CD4-positive, alpha-beta T cell treated with Interferon gamma for 1 hour (primary cell): ENCODE measurements at regions not wholly inside any gene's neighbourhood (a gene's known extent, or its start where the extent isn't known, plus 50 kb on each side); places are given as distances from the start of the nearest gene placed in this dataset.

Source experiments
- DNase-seq: peaks from one replicate; pipeline ENCODE4 v3.0.0-alpha.2; 2020

DNA sequence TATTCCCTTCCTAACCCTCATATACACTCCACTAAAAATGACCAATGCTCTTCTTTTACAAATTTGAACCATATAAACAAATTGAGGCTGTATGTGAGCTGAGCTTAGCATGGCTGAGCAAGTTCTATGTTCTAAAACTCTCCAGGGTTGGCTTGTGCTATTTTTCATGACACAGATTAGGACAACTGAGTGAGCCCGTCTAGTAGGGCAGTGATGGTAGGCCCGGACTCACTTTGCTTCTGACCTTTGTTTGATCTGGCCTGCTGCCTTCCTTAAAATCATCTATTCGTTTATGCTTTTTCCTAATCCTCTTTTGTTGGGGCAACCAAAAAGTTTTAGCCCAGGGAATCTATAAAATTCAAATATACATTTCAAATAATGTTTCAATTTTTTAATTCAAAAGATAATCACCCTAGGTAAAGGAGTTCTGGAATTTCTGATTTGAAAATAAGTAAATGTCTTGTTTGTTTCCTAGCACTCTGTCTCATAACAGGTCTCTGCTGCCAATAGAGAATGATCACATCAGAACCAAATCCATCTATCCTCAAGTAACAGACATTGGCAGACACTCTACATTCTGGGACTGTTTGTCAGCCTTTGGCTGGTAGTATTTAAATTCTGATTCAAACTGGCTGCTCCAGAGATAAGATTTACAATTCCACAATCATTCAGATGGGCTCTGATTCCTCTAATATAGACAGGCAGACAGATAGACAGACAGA is 217.0 kb upstream of the TARS1 start:
- no peak for DNase-seq

DNA sequence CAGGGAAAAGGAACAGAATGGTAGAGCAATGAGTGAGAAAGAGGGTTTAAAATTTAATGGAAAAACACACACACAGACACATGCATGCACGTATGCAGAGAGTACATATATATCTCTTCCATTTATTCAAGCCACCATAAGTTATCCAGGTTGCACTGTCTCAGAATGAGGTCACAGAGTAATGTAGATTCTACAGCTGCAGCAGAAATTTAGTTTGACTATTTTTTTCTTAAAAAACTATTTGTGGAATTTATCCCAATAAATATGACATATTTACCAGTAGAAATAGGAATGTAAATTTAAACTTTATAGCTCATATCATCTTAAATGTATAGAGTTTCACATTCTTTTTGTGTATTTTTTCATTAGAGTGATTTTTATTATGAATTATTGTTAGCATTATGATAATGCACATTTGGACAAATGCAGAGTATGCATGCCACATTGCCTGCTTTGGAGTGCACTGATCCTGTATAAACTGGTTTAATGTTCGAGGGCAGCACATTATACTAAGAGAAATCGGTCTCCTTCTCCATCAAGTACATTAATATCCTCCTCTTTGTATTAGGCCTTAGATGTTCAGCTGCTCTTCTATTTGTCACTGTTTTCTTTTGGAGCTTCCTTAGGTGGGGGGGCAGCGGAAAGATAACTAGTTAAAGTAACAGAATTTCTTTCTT is 216.3 kb upstream of the TARS1 start:
- DNase-seq, result no peak

DNA sequence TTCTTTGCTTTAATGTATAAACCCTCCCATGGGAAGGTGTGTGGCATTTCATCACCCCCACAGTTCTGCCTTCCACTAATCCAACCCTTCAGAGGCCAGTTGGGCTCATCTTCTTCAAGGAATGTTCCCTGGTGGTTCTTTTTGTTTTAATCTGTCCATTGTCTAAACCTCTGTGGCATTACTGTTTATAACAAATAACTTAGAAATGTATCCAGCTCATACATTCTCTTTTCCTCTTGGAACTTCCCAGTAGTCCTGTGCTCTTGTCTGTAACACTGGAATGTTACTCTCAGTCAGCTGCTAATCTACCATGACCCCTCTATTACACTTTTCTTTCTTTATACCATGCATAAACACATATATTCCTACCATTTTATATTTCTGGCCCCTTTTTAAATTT is 213.5 kb upstream of the TARS1 start:
- DNase-seq, result no peak

DNA sequence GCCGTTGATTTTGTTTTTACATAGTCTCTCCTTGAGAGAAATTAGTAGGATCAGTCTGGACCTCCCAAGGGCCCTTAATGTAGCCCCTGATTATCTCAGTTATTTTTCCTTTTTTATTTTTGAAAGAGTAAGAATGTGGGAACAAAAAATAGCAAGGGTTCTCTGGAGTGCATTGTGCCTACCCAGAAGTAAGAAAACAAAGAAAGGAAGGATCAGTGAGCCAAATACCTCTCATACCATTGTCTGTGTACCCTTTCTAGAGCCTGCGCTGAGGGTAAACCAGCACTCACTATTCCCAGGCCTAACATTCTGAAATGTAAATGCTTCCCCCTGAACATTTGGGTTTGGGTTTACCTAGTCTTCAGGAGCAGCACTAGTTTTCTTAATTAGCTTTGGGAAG is 213.0 kb upstream of the TARS1 start:
- no peak for DNase-seq

DNA sequence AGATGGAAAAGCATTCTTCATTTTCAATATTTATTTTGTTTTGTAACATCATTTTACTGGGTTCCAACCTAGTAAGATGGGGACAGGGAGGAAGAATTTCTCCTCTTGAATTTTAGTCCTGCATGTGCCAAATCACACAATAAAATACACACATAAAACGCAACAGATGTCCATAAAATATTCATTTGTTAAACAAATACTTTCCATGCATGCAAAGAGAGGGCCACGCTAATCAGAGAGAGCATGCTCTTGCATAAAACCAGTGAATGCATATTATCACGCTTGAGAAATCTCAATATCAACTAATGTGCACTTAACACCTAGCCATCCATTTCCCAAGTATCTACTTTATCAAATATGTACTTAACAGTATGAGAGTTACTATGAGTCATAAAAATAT is 212.6 kb upstream of the TARS1 start:
- DNase-seq, result no peak

DNA sequence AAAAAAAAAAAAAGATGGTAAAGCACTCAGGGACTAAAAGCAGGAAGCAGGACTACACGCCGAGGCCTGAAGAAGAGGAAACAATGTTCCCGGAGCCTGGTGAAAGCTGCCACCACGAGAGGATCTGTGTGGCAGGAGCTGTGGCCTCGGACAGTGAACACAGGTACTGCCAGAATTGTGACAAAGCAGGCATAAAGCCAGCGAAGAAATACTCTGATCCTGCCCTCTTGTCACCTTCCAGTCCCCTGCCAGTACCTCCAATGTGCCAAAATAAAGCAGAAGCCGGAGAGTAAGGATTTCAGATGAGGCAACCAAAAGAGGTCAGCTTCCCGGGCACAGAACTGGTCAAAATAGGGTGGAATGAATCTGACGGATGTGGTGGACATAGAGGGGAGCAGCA is 211.5 kb upstream of the TARS1 start:
- no peak for DNase-seq

DNA sequence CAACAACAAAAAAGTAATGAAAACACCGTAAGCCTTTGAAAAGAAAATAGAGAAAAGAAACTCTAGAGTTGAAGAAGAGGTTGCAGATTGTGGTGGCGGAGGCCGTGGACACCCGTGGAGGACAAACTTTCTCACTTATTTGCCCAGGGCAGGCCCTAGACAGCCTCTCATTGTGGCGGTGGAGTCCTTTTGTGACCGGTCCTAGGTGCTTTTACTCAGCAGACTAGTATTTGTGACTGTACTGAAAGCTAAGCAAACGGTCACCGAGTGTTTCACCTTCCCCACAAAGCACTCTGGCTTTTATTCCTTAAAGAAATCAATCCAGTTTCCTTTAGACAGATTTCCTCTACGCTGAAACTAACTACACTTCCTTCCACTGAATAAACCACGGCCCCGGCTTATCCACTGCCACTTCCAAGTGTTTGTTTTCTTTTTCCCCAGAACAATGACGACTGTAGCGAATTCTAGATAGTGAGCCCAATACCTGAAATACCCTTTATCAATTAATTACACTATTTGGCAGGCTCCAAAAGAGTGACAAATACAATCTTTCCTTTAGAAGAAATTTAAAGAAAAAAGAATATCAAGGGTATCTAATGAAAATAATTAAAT is 210.2 kb upstream of the TARS1 start:
- DNase-seq, result no peak

DNA sequence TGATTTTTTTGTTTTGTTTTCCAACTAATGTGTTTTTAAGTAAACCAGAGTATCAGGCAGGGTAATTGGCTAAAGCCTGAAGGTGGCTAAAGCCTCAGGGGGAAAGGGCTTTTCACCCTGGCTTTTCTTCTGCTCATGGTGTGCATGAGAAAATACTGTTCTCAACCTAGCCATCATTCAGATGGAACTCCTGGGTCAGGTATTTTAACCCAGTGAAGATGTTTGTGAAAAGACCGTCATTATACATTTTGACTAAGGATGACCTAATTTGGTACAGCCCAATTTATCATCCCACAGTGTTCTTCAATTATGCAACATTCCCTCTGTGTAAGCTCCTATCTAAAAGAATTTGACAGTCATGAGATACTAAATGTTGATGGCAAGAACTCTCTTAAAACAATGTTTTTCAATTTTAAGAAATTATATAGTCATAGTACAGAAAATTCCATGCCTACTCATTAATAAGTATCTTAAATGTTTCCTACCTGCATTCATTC is 209.5 kb upstream of the TARS1 start:
- DNase-seq, result no peak

DNA sequence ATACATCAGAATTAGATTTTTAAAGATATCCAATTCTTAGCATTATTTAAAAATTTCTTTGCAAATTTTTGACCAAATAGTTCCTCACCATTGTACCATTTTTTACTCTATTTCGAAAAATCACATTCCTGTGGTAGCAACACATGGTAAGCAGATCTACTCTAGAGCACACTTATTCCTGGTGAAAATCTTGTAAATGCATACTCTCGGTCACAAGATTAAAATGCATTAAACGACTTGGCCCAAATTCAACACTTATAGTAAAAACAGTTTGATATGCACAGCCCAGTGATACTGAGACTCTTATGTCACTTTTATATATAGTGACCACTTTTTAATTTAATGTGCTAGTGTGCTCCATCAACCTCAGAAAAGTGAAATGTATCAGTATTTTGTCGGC is 208.8 kb upstream of the TARS1 start:
- no peak for DNase-seq

DNA sequence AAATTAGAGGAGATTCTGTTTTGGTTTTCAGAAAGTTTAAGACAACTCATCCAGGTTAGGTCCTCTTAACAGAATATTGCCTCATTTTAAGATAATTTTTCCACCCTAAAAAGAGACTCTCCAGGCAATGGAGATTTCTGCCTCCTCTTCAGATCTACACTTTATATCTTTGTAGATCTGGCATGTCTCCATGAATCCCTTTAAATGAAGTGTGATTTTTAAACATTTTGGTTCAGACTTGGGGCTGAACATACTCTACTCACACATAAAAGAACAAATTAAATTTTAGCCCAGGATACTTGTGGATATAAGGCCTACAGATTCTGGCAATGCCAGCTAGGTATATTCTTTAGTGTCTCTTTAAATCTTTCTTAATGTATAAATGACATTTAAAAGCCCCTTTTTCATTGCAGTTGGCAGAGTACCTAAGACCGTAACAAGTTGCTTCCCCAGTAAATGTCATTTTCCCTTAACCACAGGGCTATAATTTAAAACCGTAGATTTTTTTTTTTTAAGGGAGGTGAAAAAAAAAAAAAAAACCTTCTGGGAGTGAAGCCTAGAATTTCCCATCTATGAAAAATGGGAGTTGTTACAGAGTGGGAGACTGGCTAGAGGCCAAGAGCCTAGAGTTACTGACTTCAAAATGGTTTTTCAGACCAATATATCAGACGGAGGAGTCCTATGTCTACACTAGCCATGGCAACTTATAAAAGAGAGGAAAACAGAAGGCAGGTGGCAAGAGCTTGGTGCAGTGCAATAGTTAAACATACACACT is 207.8 kb upstream of the TARS1 start:
- no peak for DNase-seq

DNA sequence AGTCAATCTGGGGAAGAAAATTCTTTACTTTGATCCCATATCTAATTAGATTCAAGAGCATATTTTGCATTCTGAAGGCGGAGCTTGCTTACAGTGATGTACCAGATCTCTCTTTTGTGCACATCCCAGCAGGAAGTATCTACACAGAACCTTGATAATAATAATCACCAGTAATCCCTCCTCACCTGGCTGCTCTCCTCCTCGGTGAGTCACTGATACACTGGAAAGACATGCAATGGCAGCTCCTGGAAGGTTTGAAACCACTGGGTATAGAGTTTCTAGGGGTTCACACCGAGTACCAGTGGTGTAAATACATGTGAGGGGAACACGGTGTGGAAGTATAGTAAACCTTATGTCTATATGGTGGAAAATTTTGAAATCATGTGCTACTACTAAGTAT is 205.5 kb upstream of the TARS1 start:
- DNase-seq, result no peak

DNA sequence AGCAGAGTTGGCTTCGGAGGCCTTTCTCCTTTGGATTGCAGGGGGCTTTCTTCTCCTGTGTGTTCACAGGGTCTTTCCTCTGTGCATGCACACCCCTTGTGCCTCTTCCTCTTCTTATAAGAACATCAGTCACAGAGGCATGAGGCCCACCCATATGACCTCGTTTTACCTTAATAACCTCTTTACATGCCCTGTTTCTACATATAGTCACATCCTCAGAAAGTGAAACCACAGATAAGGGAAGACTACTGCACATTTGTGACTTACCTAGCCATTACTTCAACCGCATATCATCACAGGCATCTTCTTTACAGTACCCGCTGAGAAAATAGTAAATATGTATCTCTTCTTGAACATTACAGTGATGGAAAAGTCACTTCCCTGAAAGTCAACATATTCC is 204.9 kb upstream of the TARS1 start:
- DNase-seq, result no peak

DNA sequence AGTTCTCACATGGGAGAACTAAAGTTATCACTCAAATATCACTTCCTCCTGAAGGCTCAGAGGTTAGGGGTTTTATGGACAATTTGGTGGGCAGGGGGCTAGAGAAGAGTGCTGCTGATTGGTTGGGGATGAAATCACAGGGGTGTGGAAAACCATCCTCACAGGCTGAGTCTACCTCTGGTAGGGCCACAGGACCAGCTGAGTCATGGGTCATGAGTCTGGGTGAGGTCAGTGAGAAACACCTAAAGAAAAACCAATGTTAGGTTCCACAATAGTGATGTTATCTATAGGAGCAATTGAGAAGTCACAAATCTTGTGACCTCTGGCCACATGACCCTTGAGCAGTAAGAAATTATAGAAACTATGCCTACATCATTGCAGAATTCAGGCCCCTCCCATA is 203.3 kb upstream of the TARS1 start:
- no peak for DNase-seq

DNA sequence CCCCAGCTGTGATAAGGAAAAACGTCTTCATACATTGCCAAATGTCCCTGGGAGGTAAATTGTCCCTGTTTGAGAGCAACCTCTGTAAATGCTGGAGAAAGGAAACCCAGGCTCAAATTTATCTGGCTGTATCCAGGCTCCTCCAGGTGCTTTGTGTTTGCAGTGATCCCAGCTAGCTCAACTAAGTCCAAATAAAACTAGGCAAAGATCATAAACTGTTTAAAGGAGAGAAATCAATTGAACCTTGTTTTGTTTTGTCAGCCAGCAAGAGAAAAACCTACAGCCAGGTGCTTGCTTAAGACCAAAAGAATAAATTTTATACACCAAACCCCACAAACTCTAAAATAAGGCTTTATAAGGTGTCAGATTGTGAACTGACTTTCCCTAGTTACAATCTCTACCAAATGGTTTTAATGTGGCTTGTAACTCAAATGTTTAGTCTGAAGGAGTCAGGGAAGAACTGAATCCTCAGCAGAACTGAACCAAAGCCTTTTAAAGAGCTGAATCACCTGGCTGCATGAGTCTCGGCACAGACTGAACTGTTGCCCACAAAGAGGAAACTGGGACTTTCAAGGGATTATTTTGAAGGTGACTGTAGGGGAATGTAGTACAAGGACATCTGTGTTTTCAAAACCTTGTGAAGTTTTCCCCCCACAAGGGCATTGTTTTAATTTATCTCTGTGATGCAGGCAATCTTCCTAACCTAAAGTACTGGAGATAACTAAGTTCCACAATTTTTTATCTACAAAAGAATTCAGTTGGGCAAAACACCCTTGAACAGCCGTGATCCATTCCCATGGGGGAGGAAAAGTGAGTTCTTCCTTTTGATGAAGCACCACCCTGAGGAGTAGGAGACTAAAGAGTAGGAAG is 201.7 kb upstream of the TARS1 start:
- DNase-seq, result no peak

DNA sequence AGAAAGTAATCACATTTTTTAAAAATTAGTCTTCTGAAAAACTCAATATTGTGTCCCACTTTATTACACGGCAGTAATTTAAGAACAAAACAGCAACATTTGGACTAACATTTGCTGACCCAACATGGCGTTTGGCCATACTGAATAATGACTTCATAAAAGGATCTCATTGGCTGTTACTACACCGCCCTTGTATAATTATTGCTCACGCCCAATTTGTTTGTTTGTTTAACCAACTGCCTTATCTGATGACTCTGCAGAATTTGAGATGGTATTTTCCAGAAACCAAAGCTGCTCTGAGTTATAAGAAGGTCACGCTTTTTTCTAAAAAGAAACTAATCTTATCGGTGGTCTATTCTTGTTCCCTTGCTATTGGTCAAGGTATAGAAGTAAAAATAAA is 200.2 kb upstream of the TARS1 start:
- no peak for DNase-seq

DNA sequence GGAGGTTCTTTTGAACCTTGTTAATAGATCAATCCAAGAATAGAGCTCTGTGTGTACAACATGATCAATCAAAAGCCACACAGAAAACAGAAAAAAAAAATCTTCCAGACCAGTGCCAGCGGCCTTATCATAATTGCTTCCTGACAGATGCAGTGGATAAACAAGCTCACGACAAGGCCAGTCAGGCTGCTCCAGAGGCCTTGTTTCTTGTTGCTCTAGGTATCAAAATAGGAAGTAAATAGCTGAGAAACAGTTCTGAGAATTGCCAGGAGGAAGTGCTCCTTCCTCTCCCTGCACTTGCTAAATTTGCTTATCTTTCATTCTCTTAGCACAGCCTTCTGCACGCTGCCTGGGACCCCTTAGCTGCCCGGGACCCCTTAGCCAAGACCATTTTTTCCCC is 199.0 kb upstream of the TARS1 start:
- peak; percentile 2 for DNase-seq

DNA sequence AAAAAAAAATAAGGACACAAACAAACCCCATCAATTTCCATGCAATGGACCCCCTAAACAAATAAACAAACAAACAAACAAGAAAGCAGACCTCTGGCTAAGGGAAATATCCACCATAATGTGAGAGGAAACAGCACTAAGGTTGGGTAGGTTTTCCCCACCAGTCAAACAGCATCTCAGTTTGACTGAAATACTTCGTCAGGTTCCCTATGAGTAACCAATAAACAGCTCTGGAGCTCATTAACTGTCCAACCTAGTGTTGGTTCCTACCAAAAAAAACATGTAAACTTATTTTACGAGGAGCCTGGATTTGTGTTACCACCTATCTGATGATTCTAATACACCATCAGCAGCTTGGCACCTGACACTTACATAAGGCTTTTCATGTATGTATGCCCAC is 198.5 kb upstream of the TARS1 start:
- DNase-seq, result no peak

DNA sequence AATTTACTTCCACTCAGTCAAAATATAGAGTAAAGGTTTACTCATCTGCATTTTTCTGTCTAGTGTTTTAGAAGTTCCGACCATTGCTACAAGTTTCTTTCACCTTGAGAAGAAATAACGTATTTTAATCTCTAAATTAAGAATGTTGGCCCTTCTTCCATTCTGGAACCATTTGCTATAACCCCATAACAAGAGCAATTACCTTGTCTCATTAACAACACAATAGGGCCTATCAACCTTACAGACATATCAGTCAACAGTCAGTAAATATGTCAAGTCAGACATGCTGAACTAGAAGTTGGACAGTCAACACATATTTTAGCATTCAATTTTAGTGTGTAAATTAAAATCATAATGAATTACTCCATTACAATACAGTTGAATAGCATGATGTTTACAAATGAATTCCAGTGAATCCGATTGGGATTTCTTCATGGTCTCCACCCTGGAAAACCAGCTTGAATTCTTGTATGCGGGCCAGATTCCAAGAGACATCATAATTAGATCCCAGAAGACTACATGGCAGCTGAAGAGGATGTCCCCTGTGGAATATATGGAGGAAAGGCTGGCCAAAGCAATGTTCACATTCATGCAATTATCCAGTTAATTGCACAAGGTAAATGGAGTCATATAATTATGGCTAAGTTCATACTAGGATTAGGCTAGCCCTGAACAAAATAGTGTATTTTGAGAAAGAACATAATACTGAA is 196.2 kb upstream of the TARS1 start:
- DNase-seq, result no peak

DNA sequence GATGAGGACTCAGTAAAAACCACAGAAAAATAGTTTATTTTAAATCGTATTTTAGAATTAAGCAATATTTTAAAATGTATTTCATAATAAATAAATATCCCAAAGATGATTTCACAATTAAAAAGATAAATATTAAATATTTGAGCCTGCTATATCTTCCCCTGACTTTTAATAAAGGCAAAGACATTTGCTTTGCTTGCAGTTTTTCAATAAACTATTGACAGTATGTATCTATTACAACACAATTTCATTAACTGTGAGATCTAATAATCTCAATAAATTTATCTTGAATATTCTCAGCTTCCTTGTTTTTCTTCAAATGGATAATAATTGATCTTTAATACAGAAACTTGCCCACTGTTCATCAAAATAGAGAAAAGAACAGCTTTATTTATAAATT is 186.2 kb upstream of the TARS1 start:
- DNase-seq, result no peak

DNA sequence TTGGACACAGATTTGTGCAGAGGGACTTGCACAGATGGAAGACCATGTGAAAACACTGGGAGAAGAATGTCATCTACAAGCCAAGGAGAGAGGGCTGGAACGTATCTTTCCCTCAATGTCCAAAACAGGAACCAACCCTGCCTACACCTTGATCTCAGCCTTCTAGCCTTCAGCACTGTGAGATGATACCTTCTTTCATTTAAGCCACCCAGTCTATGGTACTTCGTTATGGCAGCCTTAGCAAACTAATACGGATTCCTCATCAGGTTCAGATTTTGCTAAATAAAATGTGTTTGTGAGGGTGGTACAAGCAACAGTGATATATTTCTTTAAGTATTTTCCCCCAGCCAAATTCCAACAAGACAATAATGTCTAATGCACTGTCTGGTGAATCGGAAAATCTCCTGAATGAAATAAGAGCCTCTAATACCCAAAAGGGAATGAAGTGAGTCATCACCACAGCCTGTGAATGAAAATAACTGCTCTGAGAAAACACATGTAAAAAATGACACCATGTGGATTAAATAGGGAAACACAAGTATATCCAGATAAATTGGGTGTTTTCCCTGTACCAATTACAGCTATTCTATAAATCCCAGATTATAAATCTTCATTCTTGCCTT is 182.8 kb upstream of the TARS1 start:
- no peak for DNase-seq

DNA sequence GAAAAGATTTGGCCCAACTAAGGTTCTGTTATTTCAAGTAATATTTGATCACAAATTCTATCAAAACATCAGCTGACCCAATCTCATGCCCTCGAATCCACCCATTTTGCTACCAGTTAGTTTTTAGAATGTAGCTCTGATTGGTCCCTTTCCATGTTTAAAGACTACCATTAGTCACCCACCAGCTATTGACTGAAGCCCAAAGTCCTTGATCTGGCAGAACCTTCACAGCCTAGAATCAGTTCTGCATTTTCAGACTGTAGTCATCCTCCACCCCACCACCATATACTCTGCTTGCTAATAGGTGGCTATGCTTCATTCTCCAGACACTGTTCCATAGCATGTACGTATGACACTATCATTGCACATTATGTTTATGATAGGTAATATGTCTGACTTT is 182.2 kb upstream of the TARS1 start:
- no peak for DNase-seq
